GM18858 (cell line): ENCODE measurements at regions not wholly inside any gene's neighbourhood (a gene's known extent, or its start where the extent isn't known, plus 50 kb on each side); places are given as distances from the start of the nearest gene placed in this dataset.

Source experiments
- ATAC-seq: cut with Tn5 transposase; IDR thresholded peaks from one replicate; pipeline ENCODE4 v1.9.1; 2021; ENCODE audit not compliant: unreplicated experiment

DNA sequence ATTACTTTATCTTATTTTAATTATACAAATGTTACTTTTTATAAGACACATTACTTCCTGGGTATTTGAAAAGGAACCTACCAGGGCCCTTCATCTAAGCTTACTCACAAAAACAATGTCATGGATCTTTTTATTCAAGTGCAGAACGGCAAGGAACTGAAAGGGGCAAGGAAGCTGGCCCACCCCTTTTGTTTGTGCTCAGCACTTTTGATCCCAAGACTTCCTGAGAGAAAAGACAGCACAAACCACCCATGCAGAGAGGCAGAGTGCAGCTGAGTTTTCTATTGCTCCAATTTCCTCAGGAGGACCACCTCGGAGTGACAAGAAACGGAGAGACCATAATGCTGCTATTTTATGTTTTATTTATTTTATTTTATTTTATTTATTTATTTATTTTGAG, 232.0 kb upstream of the NRP1 start:
- no peak for ATAC-seq

DNA sequence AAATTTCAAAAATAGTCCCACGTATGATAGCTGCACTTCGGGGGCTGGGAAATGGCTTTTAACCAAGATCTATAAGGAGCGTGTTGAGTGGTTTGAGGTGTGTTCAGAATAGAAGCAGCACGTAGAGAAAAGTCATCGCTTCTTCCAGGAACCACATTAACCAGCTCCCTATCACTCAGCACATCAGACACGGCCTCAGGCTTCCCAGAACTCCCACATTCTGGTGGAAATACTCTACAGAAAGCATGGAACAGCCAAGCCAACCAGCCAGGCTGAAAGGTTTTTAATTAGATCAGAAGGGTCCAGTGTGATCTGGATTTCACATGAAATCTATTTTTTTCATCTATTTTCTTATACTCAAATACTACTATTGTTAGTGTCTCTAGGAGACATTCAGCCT, 231.5 kb upstream of the NRP1 start:
- ATAC-seq = no peak

DNA sequence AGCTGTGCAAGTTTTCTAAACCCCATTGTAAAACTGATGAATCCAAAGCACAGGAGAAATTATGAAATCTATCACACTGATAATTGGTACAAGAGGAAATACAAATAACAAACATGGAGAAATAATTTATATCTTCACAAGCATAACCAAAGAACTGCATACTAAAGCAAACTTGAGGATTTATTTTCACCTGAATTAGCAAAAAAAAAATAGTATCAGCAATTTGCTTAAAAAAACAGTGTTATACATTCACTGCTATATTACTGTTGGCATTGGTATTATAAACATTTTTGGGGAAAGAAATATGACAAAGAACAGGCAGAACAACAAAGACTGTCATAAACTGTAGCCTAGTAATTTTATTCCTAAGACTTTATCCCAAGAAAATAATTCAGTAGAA, 230.8 kb upstream of the NRP1 start:
- no peak for ATAC-seq

DNA sequence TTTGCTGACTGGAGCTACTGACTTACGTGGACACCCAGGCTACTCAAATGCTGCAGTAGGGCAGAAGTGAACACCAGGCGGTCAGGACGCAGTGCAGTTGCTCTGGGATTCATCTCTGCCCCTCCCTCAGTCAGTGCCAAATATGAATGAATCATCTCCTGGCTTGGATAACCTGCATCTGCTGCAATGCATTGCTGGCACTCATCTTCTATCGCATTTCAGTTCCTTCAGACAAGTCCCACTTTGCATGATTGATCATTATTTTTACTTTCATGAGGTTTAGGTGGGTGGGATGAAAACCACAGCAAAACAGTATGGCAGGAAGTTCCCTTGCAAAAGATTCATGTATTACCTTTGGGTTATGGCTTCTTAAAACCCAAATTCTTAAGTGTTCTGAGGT, 224.6 kb upstream of the NRP1 start:
- ATAC-seq = no peak

DNA sequence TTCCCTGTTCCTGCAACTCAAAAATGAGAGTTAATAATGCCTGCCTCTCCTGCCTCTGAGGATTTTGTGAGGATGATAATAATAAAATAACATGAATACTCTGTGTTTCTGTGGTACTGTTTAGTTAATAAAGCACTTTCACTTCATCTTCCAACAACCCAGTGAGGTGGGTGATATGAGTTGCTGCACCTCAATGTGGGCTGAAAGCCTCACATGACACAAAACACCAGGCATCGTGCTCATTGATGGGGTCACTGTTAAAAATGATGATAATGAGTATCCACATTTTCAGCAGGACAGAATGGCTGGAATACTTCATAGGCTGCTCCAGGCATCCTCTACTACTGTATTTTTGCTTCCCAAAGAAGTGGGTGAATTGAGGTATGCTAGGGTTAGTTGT, 222.8 kb upstream of the NRP1 start:
- ATAC-seq = no peak

DNA sequence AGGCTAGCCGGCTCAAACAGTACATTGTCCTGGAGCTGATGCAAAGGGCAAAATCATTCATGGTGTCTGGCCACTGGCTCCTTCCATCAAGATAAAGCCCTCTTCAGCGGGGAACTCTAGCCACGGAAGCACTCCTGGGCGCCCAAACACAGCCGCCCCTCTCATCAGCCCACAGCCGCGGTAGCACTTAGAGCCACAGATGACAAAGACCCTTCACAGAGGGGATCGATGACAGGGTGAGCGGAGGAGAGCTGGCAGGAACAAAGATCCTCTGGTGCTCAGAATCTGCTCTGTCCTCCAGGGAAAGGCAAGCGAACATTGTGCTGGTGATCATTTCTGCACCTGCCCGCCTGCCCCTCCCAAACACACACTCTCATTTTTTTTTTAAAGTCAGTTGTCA, 222.2 kb upstream of the NRP1 start:
- ATAC-seq = no peak

DNA sequence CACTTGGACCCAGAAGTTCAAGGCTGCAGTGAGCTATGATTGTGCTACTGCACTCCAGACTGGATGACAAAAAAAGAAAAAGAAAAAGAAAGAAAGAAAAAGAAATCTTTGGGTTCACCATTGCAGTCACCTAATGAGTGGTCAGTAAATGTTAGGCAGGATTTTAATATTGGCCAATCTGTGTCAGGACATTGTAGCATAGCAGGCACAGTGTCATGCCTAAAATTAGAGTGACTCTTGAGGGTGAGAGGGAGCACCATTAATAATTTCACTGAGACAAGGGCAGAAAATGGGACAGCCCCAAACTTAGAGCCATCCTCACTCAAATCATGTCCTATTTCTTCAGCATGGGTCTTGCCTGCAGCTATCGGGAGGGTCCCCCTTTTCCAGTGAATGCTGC, 221.6 kb upstream of the NRP1 start:
- no peak for ATAC-seq

DNA sequence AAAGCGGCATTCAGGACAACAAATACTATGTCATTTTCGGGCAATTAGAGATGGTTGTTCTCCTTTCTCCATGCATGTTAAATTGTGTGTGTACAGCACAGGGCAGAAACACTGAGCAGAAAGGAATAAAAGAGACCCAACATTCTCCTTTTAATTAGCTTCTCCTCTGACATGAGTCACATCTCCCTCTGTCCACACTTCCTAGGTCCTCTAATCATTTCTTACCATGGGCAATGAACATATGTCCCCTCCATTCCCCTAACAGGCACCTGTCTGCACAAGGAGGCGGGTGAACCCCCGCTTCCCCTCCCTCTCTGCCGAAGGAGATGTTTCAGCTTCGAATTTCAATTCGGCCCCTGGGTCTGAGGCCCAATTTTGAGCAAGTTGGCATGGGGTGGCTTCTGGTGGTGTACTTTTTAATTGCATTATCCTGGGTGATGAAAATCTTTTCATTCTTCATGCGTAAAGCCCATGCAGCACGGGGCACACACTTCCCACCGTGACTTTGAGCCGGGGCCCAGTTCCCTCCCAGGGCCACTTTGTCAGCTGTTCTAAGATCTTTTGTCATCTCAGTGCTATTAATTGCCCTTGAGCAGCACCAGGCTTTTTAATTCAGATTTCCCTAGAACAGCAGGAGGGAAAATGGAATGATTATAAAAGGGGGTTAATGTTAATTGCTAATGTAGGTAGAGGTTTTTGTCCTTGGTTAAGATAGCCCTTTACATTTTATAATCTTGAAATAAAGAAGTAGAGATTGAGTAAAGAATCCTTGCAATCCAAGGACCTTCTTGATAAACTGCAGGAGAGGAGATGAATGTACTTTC, 219.5 kb upstream of the NRP1 start:
- no peak for ATAC-seq

DNA sequence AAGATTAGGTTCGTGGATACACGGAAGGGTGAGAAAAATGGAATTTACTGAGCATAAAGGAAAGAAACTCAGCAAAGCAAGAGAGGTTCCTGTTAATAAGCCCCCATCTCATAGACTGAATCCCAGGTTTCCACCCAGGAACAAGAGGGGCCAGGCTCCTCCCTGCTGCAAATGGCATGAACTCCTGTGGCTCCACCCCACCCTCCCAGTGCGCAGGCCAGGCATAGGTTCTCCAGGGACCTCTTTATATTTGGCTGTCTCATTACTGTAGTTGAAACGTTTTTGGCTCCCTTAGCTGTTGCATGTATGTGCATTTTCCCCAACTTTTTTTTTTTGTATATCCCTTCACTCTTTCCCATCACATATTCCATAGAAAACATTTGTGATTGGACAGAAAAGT, 217.8 kb upstream of the NRP1 start:
- no peak for ATAC-seq

DNA sequence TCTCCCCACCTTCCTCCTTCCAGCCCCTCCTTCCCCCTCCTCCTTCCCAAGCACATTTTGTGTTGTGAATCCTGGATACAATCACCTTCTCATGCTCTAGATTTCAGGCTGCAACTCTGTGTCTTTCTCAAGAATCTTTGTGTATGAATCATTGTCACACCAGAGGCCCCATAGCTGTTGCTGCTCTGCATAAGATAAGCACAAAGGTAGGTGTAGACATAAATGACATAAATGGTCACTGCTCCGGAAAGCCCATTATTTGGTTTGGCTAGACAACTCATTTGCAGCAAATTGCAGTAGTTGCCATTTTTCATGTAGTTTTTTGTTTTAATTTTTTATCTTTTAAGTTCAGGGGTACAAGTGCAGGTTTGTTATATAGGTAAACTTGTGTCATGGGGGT, 216.3 kb upstream of the NRP1 start:
- no peak for ATAC-seq

DNA sequence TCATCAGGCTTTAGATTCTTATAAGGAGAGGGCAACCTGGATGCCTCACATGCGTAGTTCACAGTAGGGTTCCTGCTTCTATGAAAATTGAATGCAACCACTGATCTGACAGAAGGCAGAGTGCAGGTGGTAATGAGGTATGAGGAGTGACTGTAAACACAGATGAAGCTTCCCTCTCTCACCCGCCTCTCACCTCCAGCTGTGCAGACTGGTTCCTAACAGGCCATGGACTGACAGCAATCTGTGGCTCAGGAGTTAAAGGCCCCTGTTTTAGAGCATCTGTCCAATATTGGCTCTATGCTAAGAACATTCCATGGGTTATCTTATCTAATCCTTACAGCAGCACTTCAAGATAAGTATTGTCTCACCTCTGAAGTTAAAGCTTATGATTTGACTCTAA, 213.5 kb upstream of the NRP1 start:
- ATAC-seq = no peak

DNA sequence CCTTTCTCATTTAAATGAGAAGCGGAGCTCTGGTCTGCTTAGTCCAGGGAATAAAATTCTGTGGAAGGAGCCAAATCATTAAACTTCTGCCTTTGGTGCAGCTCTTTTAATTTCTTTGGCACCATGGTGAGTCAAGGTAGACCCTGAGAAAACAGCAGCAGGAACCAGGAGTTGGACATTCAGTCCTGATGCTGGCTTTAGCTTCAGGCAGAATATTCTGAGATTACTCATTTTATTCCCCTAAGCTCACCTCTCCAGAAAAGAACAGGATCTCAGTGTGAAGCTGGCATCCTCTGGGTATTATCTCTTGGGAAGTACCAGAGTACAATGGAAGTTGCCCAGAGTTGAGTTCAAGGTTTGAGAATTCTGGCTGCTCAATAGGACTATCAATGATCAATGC, 211.6 kb upstream of the NRP1 start:
- no peak for ATAC-seq

DNA sequence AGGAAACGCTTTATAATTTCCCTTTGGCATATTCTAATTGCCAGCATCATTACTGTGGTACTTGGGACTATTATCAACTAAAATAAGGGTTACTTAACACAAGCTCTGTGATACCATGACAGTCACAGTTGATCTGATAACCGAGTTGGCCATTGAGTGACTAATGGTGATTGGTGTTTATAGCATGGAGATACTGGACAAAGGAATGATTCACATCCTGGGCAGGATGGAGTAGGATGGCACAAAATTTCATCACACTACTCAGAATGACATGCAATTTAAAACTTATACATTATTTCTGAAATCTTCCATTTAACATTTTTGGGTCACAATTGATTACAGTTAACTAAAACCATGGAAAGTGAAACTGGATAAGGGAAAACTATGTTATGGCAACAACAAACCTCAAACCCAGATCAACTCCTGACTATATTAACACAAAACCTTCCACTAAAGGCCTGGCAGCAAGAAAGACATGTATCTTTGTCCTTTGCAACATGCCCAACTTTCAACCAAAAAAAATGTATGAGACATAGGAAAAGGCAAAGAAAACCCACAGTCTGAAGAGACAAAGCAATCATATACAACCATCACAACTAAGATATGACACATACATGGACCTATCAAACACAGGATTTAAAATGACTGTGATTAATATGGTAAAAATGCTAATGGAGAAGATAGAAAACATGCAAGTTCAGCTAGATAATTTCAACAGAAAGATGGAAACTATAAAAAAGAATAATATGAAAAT, 208.5 kb upstream of the NRP1 start:
- no peak for ATAC-seq

DNA sequence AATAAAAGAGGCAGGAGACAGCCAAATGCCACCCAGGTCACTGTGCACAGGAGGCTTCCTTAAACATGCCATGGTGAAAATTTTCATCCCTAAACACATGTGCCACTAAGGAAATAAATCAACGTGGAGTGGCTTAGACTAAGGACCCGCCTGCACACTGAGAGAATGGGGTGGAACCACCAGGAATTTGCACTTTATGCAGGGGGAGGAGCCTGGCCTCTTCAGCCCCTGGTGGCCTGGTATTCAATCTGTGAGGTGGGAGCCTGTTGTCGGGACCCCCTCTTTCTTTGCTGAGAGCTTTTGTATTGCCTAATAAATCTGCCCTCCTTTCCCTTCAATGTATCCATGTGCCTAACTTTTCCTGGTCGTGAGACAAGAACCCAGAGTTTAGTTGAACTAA, 204.6 kb upstream of the NRP1 start:
- no peak for ATAC-seq

DNA sequence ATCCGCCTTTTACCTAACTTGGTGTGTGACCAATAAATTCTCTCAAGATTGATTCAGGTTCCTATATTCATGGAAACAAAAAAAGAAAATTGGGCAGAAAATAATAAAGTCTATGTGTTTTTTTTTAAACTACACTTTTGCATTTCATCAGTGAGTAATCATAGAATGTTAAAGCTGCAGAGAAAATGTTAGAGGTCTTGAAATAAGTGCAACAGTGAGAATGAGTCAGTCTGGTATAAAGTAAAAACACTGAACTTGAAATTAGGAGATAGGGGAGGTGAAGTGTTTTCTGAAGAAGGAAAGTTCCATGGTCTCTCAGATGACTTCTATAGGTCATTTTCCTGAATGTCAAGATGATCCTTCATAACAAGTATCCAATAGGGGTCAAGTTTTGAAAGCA, 202.6 kb upstream of the NRP1 start:
- ATAC-seq = no peak

DNA sequence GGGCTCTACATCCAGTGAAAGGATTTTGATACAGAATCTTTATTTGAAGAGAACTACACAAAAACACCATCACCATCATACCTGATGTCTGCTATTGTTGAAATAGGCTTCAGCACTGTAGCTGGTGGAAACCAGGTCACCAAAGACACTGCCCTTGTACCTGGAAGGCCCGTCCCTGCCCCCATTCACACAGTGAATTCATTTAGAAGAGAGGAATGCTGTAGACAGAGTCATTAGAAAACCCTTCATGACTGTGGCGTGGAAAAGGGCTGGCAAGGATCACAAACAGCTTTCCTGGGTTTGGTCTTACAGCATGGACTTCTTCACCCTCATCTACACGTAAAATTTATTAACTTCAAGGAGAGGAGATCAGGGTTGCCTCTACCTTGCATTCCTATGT, 202.0 kb upstream of the NRP1 start:
- no peak for ATAC-seq

DNA sequence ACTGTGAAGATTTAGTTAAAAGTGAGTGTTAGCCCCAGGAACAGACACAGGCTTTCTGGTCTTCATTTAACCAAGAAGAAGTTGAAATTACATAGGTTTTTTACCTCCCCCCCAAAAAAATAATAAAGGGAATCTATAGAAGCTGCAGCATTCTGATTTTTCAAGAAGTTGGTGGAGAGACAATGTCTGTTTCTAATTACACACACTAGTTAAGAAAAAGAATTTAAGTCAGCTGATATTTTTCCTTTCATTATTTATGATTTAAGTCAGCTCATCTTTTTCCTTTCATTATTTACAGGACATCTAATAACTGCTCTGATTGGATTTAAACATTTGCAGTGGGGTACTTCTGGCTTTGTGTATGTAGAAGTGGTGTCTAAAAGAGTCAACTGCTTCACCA, 201.4 kb upstream of the NRP1 start:
- no peak for ATAC-seq

DNA sequence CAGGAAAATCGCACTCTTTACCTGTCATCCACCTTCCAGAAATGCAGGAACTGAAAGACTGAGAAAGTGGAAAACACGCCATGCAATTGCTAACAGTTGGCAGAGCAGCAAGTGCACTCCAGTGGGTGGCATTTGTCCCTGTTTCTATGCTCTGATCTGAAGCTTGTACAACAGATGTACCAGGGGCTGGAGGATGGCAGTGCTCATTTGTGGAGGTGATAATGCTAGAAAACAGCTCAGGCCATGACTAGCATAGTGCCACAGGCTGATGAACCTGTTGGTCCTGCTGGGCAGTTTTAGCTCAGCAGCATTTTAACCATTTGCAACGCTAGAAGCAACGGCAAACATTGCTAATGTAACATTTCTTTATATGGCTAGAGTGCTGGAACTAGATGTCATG, 199.9 kb upstream of the NRP1 start:
- no peak for ATAC-seq

DNA sequence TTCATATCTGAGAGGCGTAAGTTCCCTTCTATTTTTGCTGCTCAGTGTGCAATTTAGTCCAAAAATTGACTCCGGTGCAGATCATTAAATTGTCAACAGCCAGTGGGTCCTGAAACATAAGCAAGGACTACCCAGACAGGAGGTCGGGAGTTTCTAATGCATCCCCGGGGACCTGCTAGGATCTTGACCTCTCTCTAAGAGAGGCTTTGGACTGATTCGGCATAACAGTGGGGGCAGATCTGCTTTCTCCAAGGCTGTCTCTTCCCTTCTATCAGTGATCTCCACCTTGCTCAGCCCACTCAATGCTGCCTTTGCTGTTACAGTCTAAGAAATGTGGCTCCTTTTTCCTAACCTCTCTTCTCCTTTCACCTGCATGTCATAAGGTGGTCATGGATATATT, 199.1 kb upstream of the NRP1 start:
- no peak for ATAC-seq

DNA sequence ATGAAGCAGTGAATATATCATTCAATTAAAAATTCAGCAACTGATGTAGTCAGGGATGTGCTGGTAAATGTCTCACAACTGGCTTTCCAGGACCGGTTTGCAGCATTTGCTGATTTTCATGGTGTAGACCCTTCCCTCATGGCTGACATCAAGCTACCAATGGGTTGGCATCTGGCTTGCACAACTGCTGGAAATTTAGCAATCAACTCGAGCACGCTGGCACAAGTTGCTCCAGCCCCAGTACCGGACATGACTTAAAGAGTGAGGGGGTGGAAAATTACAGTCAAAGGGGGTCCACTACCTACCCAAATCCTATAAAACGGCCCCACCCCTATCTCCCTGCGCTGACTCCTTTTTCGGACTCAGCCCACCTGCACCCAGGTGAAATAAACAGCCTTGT, 198.4 kb upstream of the NRP1 start:
- ATAC-seq = no peak

DNA sequence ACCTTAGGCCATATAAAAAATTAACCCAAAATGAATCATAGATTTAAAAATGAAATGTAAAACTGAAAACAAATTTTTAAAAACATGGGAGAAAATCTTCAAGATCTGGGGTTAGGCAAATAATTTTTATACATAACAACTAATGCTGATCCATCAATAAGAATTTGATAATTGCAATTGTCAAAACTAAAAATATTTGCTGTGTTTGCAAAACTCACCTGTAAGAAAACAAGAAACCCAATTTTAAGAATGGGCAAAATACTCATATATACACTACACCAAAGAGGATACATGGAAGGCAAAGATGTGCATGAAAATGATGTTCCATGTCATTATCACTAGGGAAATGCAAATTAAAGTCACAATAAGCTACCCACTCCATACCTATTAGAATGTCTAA, 194.8 kb upstream of the NRP1 start:
- no peak for ATAC-seq

DNA sequence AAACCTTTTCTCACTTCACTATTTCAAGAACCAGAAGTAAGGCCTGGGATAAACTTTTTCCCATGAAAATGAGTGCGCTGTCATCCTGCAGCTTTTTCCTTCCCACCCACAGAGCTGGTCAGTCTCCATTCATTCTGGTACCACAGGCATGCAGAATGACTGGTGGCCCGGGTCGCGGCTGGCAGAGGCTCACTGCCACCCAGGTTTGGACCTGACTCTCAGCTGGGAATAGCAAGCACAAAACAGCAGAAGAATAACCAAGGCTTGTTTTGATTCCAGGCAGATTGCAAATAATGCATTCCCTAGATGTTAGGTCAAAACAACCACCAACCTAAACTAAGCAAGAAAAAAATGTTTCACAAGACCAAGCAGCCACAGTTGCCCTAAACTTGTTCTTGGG, 190.5 kb upstream of the NRP1 start:
- ATAC-seq = no peak

DNA sequence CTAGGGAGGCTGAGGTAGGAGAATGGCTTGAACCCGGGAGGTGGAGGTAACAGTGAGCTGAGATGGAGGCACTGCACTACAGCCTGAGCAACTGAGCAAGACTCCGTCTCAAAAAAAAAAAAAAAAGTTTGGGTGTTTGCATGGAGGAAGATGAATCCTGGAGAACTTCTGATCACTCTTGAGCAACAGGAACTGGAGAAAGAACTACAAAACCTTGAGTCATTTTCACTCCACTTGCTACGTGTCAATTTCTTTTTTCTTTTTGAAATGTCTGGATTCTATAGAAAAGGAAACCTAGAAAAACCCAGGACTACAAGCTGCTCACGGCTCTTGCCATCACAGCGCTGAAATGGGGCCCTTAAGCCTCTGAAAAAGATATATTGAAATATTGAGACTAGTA, 189.6 kb upstream of the NRP1 start:
- no peak for ATAC-seq
